ENCODE measurements at regions not wholly inside any gene's neighbourhood (a gene's known extent, or its start where the extent isn't known, plus 50 kb on each side); places are given as distances from the start of the nearest gene placed in this dataset.

DNA sequence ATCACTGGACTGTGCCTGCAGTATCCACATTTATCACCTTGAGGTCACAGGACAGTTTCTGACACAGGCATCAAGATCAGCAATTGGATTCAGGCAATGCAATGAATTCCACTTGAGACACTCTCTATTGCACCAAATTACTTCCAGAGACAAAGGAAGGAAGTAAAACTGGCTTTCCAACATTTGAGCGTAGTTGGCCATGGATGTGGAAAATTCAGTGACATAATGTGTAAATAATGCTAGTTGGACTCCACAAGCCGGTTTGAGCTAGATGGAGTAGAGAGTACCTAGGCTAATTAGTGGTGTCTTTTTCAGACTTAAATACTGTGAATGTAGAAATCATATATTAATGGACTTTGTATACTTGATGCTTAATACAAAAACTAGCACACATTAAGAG is 168.3 kb upstream of the SYT1 start:
- peaks cover 3% of the 10 kb centered on the region for H3F3A ChIP-seq (replicated peaks; ENCODE audit: insufficient read depth)
- no peak overlapping the region for H3K9ac ChIP-seq
- no peak for DNase-seq
- no peak overlapping the region for H3K4me3 ChIP-seq (ENCODE audit: low read depth in 2 of 2, low read length in 1 of 2)
- H3K4me2 ChIP-seq = no peak overlapping the region
- H3K27me3 ChIP-seq (ENCODE audit: insufficient read depth) = no peaks in the 10 kb centered on the region
- H3K4me1 ChIP-seq (ENCODE audit: control insufficient read depth in 1 of 2, insufficient read depth in 2 of 2, low read depth in 1 of 2, low read length in 1 of 2) = no peaks in the 10 kb centered on the region
- H3K9me2 ChIP-seq = no peaks in the 10 kb centered on the region
- H3K79me2 ChIP-seq (ENCODE audit: insufficient read depth) = no peaks in the 10 kb centered on the region
- 83% methylated on average over 2 of the region's 2 CpGs for WGBS (ENCODE audit: low lambda C conversion rate)
- no peak overlapping the region for H2AFZ ChIP-seq (ENCODE audit: low read depth)
- no peaks in the 10 kb centered on the region for H3K36me3 ChIP-seq (replicated peaks in 1 of 2; ENCODE audit: control insufficient read depth in 1 of 2, insufficient read depth in 2 of 2, low read length in 1 of 2)
- TF ChIP-seq RFX5 (IDR thresholded peaks at IDR 0.05; ENCODE audit: low read length) (no peak), GATA2 (CRISPR knock-in tag; IDR thresholded peaks at IDR 0.05) (no peak), RAD21 (IDR thresholded peaks at IDR 0.05; ENCODE audit: low read length) (no peak), SIN3A (IDR thresholded peaks at IDR 0.05; ENCODE audit: borderline replicate concordance, low read depth, low read length) (no peak), RXRA (IDR thresholded peaks at IDR 0.05; ENCODE audit: borderline replicate concordance, low read depth) (no peak), YY1 (IDR thresholded peaks at IDR 0.05; ENCODE audit: low read depth) (no peak), FOXJ3 (CRISPR knock-in tag; IDR thresholded peaks at IDR 0.05) (no peak), CHD2 (IDR thresholded peaks at IDR 0.05; ENCODE audit: low read length, partially characterized antibody) (no peak), JUND (IDR thresholded peaks at IDR 0.05) (no peak), NRF1 (IDR thresholded peaks at IDR 0.05; ENCODE audit: low read depth, low read length) (no peak)
- TF ChIP-seq, protein P1, sequence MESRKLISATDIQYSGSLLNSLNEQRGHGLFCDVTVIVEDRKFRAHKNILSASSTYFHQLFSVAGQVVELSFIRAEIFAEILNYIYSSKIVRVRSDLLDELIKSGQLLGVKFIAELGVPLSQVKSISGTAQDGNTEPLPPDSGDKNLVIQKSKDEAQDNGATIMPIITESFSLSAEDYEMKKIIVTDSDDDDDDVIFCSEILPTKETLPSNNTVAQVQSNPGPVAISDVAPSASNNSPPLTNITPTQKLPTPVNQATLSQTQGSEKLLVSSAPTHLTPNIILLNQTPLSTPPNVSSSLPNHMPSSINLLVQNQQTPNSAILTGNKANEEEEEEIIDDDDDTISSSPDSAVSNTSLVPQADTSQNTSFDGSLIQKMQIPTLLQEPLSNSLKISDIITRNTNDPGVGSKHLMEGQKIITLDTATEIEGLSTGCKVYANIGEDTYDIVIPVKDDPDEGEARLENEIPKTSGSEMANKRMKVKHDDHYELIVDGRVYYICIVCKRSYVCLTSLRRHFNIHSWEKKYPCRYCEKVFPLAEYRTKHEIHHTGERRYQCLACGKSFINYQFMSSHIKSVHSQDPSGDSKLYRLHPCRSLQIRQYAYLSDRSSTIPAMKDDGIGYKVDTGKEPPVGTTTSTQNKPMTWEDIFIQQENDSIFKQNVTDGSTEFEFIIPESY (IDR thresholded peaks at IDR 0.05; ENCODE audit: borderline replicate concordance, low read depth) = no peak
- TF ChIP-seq, protein P2, sequence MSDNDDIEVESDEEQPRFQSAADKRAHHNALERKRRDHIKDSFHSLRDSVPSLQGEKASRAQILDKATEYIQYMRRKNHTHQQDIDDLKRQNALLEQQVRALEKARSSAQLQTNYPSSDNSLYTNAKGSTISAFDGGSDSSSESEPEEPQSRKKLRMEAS (IDR thresholded peaks at IDR 0.05; ENCODE audit: low read depth) = no peak
- TF ChIP-seq, protein P3, sequence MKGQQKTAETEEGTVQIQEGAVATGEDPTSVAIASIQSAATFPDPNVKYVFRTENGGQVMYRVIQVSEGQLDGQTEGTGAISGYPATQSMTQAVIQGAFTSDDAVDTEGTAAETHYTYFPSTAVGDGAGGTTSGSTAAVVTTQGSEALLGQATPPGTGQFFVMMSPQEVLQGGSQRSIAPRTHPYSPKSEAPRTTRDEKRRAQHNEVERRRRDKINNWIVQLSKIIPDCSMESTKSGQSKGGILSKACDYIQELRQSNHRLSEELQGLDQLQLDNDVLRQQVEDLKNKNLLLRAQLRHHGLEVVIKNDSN (IDR thresholded peaks at IDR 0.05; ENCODE audit: borderline replicate concordance, low read depth) = no peak
- no peak overlapping the region for H3K27ac ChIP-seq (ENCODE audit: low read depth in 2 of 2, low read length in 1 of 2)
- POLR2A ChIA-PET = no interaction called here
- CTCF ChIA-PET = no interaction called here
- 0 out of 2 replicates have a peak, but pooled peaks cover 6% of the 10 kb centered on the region for H3K9me3 ChIP-seq
- no peaks in the 10 kb centered on the region for H4K20me1 ChIP-seq (ENCODE audit: insufficient read depth)

DNA sequence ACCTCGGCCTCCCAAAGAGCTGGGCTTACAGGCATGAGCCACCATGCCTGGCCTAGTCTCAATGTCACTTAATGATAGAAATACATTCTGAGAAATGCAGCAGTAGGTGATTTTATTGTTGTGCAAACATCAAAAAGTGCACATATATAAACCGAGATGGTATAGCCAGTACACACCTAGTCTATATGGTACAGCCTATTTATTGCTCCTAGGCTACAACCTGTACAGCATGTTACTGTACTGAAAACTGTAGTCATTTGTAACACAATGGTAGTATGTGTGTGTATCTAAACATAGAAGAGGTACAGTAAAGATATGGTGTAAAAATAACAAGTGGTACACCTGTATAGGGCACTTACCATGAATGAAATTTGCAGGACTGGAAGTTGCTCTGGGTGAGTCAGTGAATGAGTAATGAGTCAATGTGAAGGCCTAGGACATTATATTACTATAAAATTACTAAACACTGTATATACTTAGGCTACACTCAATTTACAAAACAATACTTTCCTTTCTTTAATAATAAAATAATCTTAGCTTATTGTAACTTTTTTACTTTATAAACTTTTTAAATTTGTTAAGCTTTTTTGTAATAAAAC is 166.7 kb upstream of the SYT1 start:
- Histone ChIP-seq H3K36me3 (replicated peaks in 1 of 2; ENCODE audit: control insufficient read depth in 1 of 2, insufficient read depth in 2 of 2, low read length in 1 of 2) (peaks cover 0 to 3% of the 10 kb centered on the region in 2 experiments), H3K4me1 (ENCODE audit: control insufficient read depth in 1 of 2, insufficient read depth in 2 of 2, low read depth in 1 of 2, low read length in 1 of 2) (no peaks in the 10 kb centered on the region), H3K9ac (no peak overlapping the region), H3K79me2 (ENCODE audit: insufficient read depth) (no peaks in the 10 kb centered on the region), H4K20me1 (ENCODE audit: insufficient read depth) (no peaks in the 10 kb centered on the region), H2AFZ (ENCODE audit: low read depth) (no peak overlapping the region), H3K4me2 (no peak overlapping the region), H3K27ac (ENCODE audit: low read depth in 2 of 2, low read length in 1 of 2) (no peak overlapping the region), H3K9me2 (no peaks in the 10 kb centered on the region), H3K27me3 (ENCODE audit: insufficient read depth) (no peaks in the 10 kb centered on the region), H3K4me3 (ENCODE audit: low read depth in 2 of 2, low read length in 1 of 2) (no peak overlapping the region), H3F3A (replicated peaks; ENCODE audit: insufficient read depth) (peaks cover 3% of the 10 kb centered on the region), H3K9me3 (0 out of 2 replicates have a peak, but pooled peaks cover 6% of the 10 kb centered on the region)
- ChIA-PET POLR2A (no interaction called here), CTCF (no interaction called here)
- 98% methylated on average over 2 of the region's 2 CpGs for WGBS (ENCODE audit: low lambda C conversion rate)
- DNase-seq = no peak
- TF ChIP-seq EZH2phosphoT487 (IDR thresholded peaks at IDR 0.05; ENCODE audit: borderline replicate concordance, low read depth) = no peak
- no peak for TF ChIP-seq RFX5 (IDR thresholded peaks at IDR 0.05; ENCODE audit: low read length)
- TF ChIP-seq, protein P4, sequence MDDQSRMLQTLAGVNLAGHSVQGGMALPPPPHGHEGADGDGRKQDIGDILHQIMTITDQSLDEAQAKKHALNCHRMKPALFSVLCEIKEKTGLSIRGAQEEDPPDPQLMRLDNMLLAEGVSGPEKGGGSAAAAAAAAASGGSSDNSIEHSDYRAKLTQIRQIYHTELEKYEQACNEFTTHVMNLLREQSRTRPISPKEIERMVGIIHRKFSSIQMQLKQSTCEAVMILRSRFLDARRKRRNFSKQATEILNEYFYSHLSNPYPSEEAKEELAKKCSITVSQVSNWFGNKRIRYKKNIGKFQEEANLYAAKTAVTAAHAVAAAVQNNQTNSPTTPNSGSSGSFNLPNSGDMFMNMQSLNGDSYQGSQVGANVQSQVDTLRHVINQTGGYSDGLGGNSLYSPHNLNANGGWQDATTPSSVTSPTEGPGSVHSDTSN (IDR thresholded peaks at IDR 0.05) = no peak
- TF ChIP-seq TEAD4 (IDR thresholded peaks at IDR 0.05; ENCODE audit: borderline replicate concordance, insufficient read depth) = no peak
- TF ChIP-seq, protein P3 (IDR thresholded peaks at IDR 0.05; ENCODE audit: borderline replicate concordance, low read depth) = no peak
- peak; percentile 39; the same call in 1 of the 2 replicates for TF ChIP-seq FOSL2 (IDR thresholded peaks at IDR 0.05; ENCODE audit: borderline replicate concordance, low read depth)
- TF ChIP-seq, protein P5, sequence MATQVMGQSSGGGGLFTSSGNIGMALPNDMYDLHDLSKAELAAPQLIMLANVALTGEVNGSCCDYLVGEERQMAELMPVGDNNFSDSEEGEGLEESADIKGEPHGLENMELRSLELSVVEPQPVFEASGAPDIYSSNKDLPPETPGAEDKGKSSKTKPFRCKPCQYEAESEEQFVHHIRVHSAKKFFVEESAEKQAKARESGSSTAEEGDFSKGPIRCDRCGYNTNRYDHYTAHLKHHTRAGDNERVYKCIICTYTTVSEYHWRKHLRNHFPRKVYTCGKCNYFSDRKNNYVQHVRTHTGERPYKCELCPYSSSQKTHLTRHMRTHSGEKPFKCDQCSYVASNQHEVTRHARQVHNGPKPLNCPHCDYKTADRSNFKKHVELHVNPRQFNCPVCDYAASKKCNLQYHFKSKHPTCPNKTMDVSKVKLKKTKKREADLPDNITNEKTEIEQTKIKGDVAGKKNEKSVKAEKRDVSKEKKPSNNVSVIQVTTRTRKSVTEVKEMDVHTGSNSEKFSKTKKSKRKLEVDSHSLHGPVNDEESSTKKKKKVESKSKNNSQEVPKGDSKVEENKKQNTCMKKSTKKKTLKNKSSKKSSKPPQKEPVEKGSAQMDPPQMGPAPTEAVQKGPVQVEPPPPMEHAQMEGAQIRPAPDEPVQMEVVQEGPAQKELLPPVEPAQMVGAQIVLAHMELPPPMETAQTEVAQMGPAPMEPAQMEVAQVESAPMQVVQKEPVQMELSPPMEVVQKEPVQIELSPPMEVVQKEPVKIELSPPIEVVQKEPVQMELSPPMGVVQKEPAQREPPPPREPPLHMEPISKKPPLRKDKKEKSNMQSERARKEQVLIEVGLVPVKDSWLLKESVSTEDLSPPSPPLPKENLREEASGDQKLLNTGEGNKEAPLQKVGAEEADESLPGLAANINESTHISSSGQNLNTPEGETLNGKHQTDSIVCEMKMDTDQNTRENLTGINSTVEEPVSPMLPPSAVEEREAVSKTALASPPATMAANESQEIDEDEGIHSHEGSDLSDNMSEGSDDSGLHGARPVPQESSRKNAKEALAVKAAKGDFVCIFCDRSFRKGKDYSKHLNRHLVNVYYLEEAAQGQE (IDR thresholded peaks at IDR 0.05; ENCODE audit: low read depth, low read length) = no peak
- TF ChIP-seq SIN3A (IDR thresholded peaks at IDR 0.05; ENCODE audit: borderline replicate concordance, low read depth, low read length) = no peak
- TF ChIP-seq CHD2 (IDR thresholded peaks at IDR 0.05; ENCODE audit: low read length, partially characterized antibody) = no peak
- TF ChIP-seq JUND (IDR thresholded peaks at IDR 0.05) = 0 out of 2 replicates have a peak, but pooled peaks have one; percentile 14
